ENCODE measurements at regions not wholly inside any gene's neighbourhood (a gene's known extent, or its start where the extent isn't known, plus 50 kb on each side); places are given as distances from the start of the nearest gene placed in this dataset.

DNA sequence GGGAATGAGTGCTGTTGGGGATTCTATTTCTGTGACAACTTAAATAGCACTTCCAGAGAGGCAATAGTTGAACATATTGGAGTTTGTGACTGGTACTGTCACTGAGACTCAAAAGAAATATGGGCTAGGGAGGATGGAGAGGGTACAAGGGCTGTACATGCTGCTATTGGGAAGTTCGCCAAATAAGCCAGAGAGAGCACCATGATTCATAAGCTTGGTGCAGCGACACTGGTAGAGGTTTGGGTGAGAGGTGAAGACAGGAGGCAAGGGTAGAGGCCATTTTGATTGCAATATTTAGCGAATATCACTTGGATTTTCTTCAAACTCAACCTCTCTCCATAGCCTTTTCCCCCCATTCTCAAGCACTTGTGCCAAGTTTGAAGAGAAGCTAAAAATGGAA, 214.3 kb downstream of the OGFRL1 start:
- no peaks in the 10 kb centered on the region for H3K36me3 ChIP-seq (ENCODE audit: insufficient read depth, insufficient read length, low read length)
- DNase-seq (ENCODE audit: low read depth, low spot score), result no peak
- H3K9ac ChIP-seq (ENCODE audit: insufficient read length, low read depth), result no peak overlapping the region
- no peak overlapping the region for H3K4me3 ChIP-seq (ENCODE audit: insufficient read length, low read depth)
- H3K9me3 ChIP-seq (ENCODE audit: insufficient read depth, low read length), result no peaks in the 10 kb centered on the region
- H3K4me1 ChIP-seq (ENCODE audit: insufficient read depth, insufficient read length), result no peaks in the 10 kb centered on the region
- TF ChIP-seq SUZ12 (IDR thresholded peaks at IDR 0.05; ENCODE audit: extremely low read depth, insufficient read depth, insufficient read length) (no peak), YY1 (IDR thresholded peaks at IDR 0.05; ENCODE audit: insufficient read depth, insufficient read length) (no peak), ZNF274 (IDR thresholded peaks at IDR 0.05; ENCODE audit: low read depth, low read length) (no peak)
- no peaks in the 10 kb centered on the region for H3K27me3 ChIP-seq (ENCODE audit: insufficient read depth, insufficient read length)

DNA sequence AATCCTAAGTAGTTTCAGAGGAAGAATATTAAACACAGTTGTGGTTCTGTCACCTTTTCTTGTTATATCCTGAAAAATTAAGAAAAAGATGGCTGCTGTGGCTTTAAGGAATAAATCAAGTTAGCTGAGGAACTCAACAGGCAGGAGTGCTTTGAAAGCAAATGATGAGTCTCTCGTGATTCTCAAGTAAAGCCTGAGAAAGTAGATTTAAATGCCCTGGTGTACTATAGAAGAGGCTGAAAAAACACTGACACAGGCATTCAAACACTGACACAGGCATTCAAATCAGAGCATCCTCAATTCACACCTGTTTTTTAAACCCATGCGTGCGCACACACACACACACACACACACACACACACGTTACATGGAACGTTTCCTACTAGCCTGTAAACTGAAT, 218.6 kb downstream of the OGFRL1 start:
- Histone ChIP-seq H3K4me1 (ENCODE audit: insufficient read depth, insufficient read length) (no peaks in the 10 kb centered on the region), H3K36me3 (ENCODE audit: insufficient read depth, insufficient read length, low read length) (no peaks in the 10 kb centered on the region)

DNA sequence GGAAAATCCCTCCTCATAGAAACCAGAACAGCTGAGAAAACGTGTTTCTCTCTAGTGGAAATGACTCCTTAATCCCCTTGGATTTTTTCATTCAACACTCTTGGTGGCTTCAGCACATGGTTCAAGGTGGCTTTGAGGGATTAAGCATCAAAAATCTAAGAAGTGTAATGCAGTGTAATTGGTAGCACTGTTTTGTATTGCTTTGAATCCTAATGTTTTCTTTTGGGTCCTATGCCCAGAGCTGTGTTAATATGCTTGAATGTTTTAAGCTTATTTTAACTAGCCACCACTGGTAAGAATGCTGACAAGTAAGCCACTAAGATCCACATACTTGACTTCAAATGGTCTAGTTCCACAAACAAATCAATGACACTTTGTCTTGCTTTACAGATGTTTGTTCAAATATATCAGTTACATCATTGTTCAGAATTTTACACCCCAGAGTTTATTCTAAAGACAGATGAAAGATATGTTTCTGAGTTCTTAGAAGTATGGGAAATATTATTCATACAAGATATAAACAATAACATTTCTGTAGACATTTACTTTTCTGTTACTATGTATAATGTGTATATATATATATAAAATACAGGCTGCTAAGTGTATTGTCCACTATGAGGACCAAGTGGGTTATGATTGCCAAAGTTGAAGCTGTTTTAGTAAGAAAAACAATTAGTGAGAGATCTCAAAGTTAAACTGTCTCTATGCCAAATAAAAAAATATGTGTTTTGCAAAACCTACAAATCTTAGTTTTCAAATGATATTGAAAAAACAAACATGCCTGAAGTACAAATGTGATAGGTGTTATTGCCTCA, 220.8 kb downstream of the OGFRL1 start:
- H3K9me3 ChIP-seq (ENCODE audit: insufficient read depth, low read length), result no peaks in the 10 kb centered on the region
- DNase-seq (ENCODE audit: low read depth, low spot score), result no peak
- H3K36me3 ChIP-seq (ENCODE audit: insufficient read depth, insufficient read length, low read length), result no peaks in the 10 kb centered on the region
- H3K4me1 ChIP-seq (ENCODE audit: insufficient read depth, insufficient read length), result no peaks in the 10 kb centered on the region
- H3K4me3 ChIP-seq (ENCODE audit: insufficient read length, low read depth), result no peak overlapping the region
- H3K27me3 ChIP-seq (ENCODE audit: insufficient read depth, insufficient read length), result no peaks in the 10 kb centered on the region
- no peak overlapping the region for H3K9ac ChIP-seq (ENCODE audit: insufficient read length, low read depth)
- TF ChIP-seq ZNF274 (IDR thresholded peaks at IDR 0.05; ENCODE audit: low read depth, low read length) (no peak), SUZ12 (IDR thresholded peaks at IDR 0.05; ENCODE audit: extremely low read depth, insufficient read depth, insufficient read length) (no peak), YY1 (IDR thresholded peaks at IDR 0.05; ENCODE audit: insufficient read depth, insufficient read length) (no peak)

More for the DNA sequence above, 218.6 kb downstream of the OGFRL1 start:
- TF ChIP-seq ZNF274 (IDR thresholded peaks at IDR 0.05; ENCODE audit: low read depth, low read length) (no peak), SUZ12 (IDR thresholded peaks at IDR 0.05; ENCODE audit: extremely low read depth, insufficient read depth, insufficient read length) (no peak), YY1 (IDR thresholded peaks at IDR 0.05; ENCODE audit: insufficient read depth, insufficient read length) (no peak)
- Histone ChIP-seq H3K9me3 (ENCODE audit: insufficient read depth, low read length) (no peaks in the 10 kb centered on the region), H3K4me3 (ENCODE audit: insufficient read length, low read depth) (no peak overlapping the region), H3K9ac (ENCODE audit: insufficient read length, low read depth) (no peak overlapping the region), H3K27me3 (ENCODE audit: insufficient read depth, insufficient read length) (no peaks in the 10 kb centered on the region)
- DNase-seq (ENCODE audit: low read depth, low spot score), result no peak

DNA sequence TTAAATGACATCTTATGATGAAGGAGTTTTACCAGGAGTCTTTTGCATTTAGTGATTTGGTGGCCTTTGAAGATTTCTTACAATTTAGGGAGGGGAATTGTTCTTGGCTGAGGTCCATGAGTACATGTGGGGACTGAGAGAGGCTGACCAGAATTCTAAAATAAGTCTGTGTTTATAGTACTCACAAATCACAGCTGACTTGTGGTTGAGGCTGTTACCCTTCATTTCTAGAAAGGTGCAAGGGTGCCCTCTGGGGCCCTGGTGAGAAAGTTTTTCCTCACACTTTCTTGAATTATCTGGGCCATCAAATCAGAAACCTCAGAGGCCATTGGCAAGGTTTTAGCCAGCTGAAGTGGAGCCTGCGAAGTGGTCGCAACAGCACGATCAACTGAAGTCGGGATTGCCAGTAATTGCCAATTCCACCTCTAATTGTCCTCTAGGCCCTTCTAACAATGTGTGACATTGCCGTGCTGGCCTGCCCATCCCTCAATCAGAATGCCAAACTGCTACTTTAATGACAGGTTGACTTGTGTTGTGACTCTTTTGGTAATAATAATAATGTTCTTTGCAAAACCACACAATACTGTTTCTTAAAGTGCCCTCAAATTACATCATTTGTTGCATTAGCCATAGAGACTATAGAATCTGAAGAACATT, 221.6 kb downstream of the OGFRL1 start:
- H3K9ac ChIP-seq (ENCODE audit: insufficient read length, low read depth), result no peak overlapping the region
- no peak overlapping the region for H3K4me3 ChIP-seq (ENCODE audit: insufficient read length, low read depth)
- no peaks in the 10 kb centered on the region for H3K27me3 ChIP-seq (ENCODE audit: insufficient read depth, insufficient read length)
- H3K36me3 ChIP-seq (ENCODE audit: insufficient read depth, insufficient read length, low read length), result no peaks in the 10 kb centered on the region
- H3K4me1 ChIP-seq (ENCODE audit: insufficient read depth, insufficient read length), result no peaks in the 10 kb centered on the region
- no peak for TF ChIP-seq YY1 (IDR thresholded peaks at IDR 0.05; ENCODE audit: insufficient read depth, insufficient read length)
- TF ChIP-seq SUZ12 (IDR thresholded peaks at IDR 0.05; ENCODE audit: extremely low read depth, insufficient read depth, insufficient read length), result no peak
- no peak for TF ChIP-seq ZNF274 (IDR thresholded peaks at IDR 0.05; ENCODE audit: low read depth, low read length)
- no peaks in the 10 kb centered on the region for H3K9me3 ChIP-seq (ENCODE audit: insufficient read depth, low read length)
- peak; percentile 9 for DNase-seq (ENCODE audit: low read depth, low spot score)

DNA sequence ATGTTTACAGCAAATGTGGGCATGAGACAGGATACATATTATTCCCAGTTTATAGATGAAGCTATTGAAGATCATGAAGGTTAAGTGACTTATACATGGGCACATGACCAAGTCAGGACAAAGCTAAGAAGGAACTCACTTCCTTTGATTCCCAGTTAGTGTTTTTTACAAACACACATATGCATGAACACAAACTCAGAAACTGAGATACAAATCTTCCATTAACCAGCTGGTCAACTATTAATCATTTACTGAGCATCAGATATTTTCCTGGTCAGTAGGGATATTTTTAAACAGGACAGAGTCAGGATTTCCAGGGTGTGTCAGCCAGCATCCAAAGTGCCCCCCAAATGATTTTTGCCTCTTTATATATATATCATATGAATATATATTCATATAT, 222.2 kb downstream of the OGFRL1 start:
- Histone ChIP-seq H3K4me3 (ENCODE audit: insufficient read length, low read depth) (no peak overlapping the region), H3K9me3 (ENCODE audit: insufficient read depth, low read length) (no peaks in the 10 kb centered on the region), H3K9ac (ENCODE audit: insufficient read length, low read depth) (no peak overlapping the region), H3K4me1 (ENCODE audit: insufficient read depth, insufficient read length) (no peaks in the 10 kb centered on the region), H3K27me3 (ENCODE audit: insufficient read depth, insufficient read length) (no peaks in the 10 kb centered on the region), H3K36me3 (ENCODE audit: insufficient read depth, insufficient read length, low read length) (no peaks in the 10 kb centered on the region)
- TF ChIP-seq YY1 (IDR thresholded peaks at IDR 0.05; ENCODE audit: insufficient read depth, insufficient read length), result no peak
- TF ChIP-seq ZNF274 (IDR thresholded peaks at IDR 0.05; ENCODE audit: low read depth, low read length), result no peak
- TF ChIP-seq SUZ12 (IDR thresholded peaks at IDR 0.05; ENCODE audit: extremely low read depth, insufficient read depth, insufficient read length), result no peak
- DNase-seq (ENCODE audit: low read depth, low spot score), result no peak

- DNase-seq (ENCODE audit: low read depth, low spot score), result no peak
- no peaks in the 10 kb centered on the region for H3K4me1 ChIP-seq (ENCODE audit: insufficient read depth, insufficient read length)
- no peaks in the 10 kb centered on the region for H3K36me3 ChIP-seq (ENCODE audit: insufficient read depth, insufficient read length, low read length)
- H3K4me3 ChIP-seq (ENCODE audit: insufficient read length, low read depth), result no peak overlapping the region
- TF ChIP-seq ZNF274 (IDR thresholded peaks at IDR 0.05; ENCODE audit: low read depth, low read length) (no peak), YY1 (IDR thresholded peaks at IDR 0.05; ENCODE audit: insufficient read depth, insufficient read length) (no peak), SUZ12 (IDR thresholded peaks at IDR 0.05; ENCODE audit: extremely low read depth, insufficient read depth, insufficient read length) (no peak)
- H3K27me3 ChIP-seq (ENCODE audit: insufficient read depth, insufficient read length), result no peaks in the 10 kb centered on the region
- no peak overlapping the region for H3K9ac ChIP-seq (ENCODE audit: insufficient read length, low read depth)
- H3K9me3 ChIP-seq (ENCODE audit: insufficient read depth, low read length), result no peaks in the 10 kb centered on the region
Measured at GRCh38 chr6:71512256-71512655, 223.6 kb downstream of the OGFRL1 start.

- Histone ChIP-seq H3K4me1 (ENCODE audit: insufficient read depth, insufficient read length) (no peaks in the 10 kb centered on the region), H3K36me3 (ENCODE audit: insufficient read depth, insufficient read length, low read length) (no peaks in the 10 kb centered on the region), H3K4me3 (ENCODE audit: insufficient read length, low read depth) (no peak overlapping the region), H3K9ac (ENCODE audit: insufficient read length, low read depth) (no peak overlapping the region), H3K27me3 (ENCODE audit: insufficient read depth, insufficient read length) (no peaks in the 10 kb centered on the region), H3K9me3 (ENCODE audit: insufficient read depth, low read length) (no peaks in the 10 kb centered on the region)
- TF ChIP-seq ZNF274 (IDR thresholded peaks at IDR 0.05; ENCODE audit: low read depth, low read length) (no peak), SUZ12 (IDR thresholded peaks at IDR 0.05; ENCODE audit: extremely low read depth, insufficient read depth, insufficient read length) (no peak), YY1 (IDR thresholded peaks at IDR 0.05; ENCODE audit: insufficient read depth, insufficient read length) (no peak)
- no peak for DNase-seq (ENCODE audit: low read depth, low spot score)
Measured at GRCh38 chr6:71513036-71513435, 224.4 kb downstream of the OGFRL1 start.

All from NT2/D1 (cell line).